Neuronal stem cell (in vitro differentiated cells): ENCODE measurements at regions not wholly inside any gene's neighbourhood (a gene's known extent, or its start where the extent isn't known, plus 50 kb on each side); places are given as distances from the start of the nearest gene placed in this dataset.
"Not testable (repeated sequence)": the region's sequence is repeated elsewhere in the genome, so short reads cannot be mapped to it uniquely, and the experiment has no call there.

Source experiments
- DNase-seq: peaks from one replicate; pipeline ENCODE4 v3.0.0-alpha.2; 2013; ENCODE audit warnings: low spot score
- H2AFZ ChIP-seq: one replicate; pipeline ENCODE4 v1.6.1; 2013; ENCODE audit warnings: mild to moderate bottlenecking, low read length, inconsistent platforms
- H2AK5ac ChIP-seq: 2 replicates; pipeline ENCODE4 v1.6.1; 2013; ENCODE audit warnings: low read depth, mild to moderate bottlenecking, inconsistent platforms, low read length, moderate library complexity, mixed read lengths
- H2BK120ac ChIP-seq: 2 replicates; pipeline ENCODE4 v1.6.1; 2013; ENCODE audit warnings: low read depth, mild to moderate bottlenecking, inconsistent platforms, low read length, moderate library complexity, mixed read lengths
- H2BK12ac ChIP-seq: one replicate; pipeline ENCODE4 v1.6.1; 2013; ENCODE audit warnings: low read length, inconsistent platforms
- H2BK15ac ChIP-seq: 2 replicates; pipeline ENCODE4 v1.6.1; 2013; ENCODE audit warnings: mild to moderate bottlenecking, low read length, inconsistent platforms, mixed read lengths
- H2BK5ac ChIP-seq: one replicate; pipeline ENCODE4 v1.6.1; 2013; ENCODE audit warnings: inconsistent platforms, mild to moderate bottlenecking, low read length, moderate library complexity
- H3K14ac ChIP-seq: one replicate; pipeline ENCODE4 v1.6.1; 2013; ENCODE audit warnings: low read length, inconsistent platforms
- H3K18ac ChIP-seq: 2 replicates; pipeline ENCODE4 v1.6.1; 2013; ENCODE audit warnings: low read length, inconsistent platforms
- H3K23ac ChIP-seq: 2 replicates; pipeline ENCODE4 v1.6.1; 2013; ENCODE audit warnings: low read depth, mild to moderate bottlenecking, mixed read lengths, low read length, inconsistent platforms; ENCODE audit not compliant: poor library complexity
- H3K27ac ChIP-seq: replicated peaks from 3 replicates; pipeline ENCODE4 v1.5.1; 2013; ENCODE audit warnings: low read length, inconsistent platforms
- H3K27me3 ChIP-seq, 3 experiments: 2 replicates each; pipeline ENCODE4 v1.6.1; 2013; ENCODE audit warnings: low read length in 3 of 3, mild to moderate bottlenecking in 2 of 3, inconsistent platforms in 1 of 3, low read depth in 1 of 3, mixed read lengths in 1 of 3, moderate library complexity in 1 of 3; ENCODE audit not compliant: control insufficient read depth in 3 of 3, insufficient read depth in 3 of 3
- H3K36me3 ChIP-seq, 2 donors: replicated peaks in 1 of 2; 2 replicates each; pipeline ENCODE4 v1.6.1; 2013; ENCODE audit warnings: low read length in 2 of 2; ENCODE audit not compliant: control insufficient read depth in 2 of 2, insufficient read depth in 2 of 2
- H3K4ac ChIP-seq: 2 replicates; pipeline ENCODE4 v1.6.1; 2013; ENCODE audit warnings: inconsistent platforms, mild to moderate bottlenecking, low read length, moderate library complexity
- H3K4me1 ChIP-seq, 2 donors: 1 replicate in 1 of 2; 2 replicates in 1 of 2; pipeline ENCODE4 v1.6.1; 2013; ENCODE audit warnings: low read length in 2 of 2, low read depth in 1 of 2; ENCODE audit not compliant: control insufficient read depth in 2 of 2, insufficient read depth in 1 of 2
- H3K4me2 ChIP-seq: one replicate; pipeline ENCODE4 v1.6.1; 2013; ENCODE audit warnings: mild to moderate bottlenecking, low read length, inconsistent platforms; ENCODE audit not compliant: insufficient read depth, poor library complexity, severe bottlenecking
- H3K4me3 ChIP-seq, 2 donors: 2 replicates each; pipeline ENCODE4 v1.5.1; 2013; ENCODE audit warnings: low read length in 2 of 2, mild to moderate bottlenecking in 2 of 2, inconsistent platforms in 1 of 2, moderate library complexity in 1 of 2
- H3K79me1 ChIP-seq: one replicate; pipeline ENCODE4 v1.6.1; 2013; ENCODE audit warnings: low read depth, mild to moderate bottlenecking, inconsistent platforms, low read length, moderate library complexity
- H3K9ac ChIP-seq: one replicate; pipeline ENCODE4 v1.6.1; 2013; ENCODE audit warnings: mild to moderate bottlenecking, low read depth, low read length, inconsistent platforms; ENCODE audit not compliant: poor library complexity
- H3K9me3 ChIP-seq, 2 donors: replicated peaks in 1 of 2; 2 replicates each; pipeline versions ENCODE3 to v1.6.1; 2013; ENCODE audit warnings: low read length in 2 of 2, mild to moderate bottlenecking in 2 of 2, inconsistent platforms in 1 of 2, low read depth in 1 of 2, mixed read lengths in 1 of 2, moderate library complexity in 1 of 2; ENCODE audit not compliant: control insufficient read depth in 2 of 2, insufficient read depth in 1 of 2
- H4K8ac ChIP-seq: one replicate; pipeline ENCODE4 v1.6.1; 2013; ENCODE audit warnings: low read depth, mild to moderate bottlenecking, inconsistent platforms, low read length, moderate library complexity
- H4K91ac ChIP-seq: one replicate; pipeline ENCODE4 v1.6.1; 2013; ENCODE audit warnings: low read length, low read depth, mild to moderate bottlenecking, inconsistent platforms; ENCODE audit not compliant: poor library complexity
- WGBS, 2 donors: extraction: QIAGEN DNeasy Blood & Tissue Kit; methylation state at CpG; one replicate each; pipeline ENCODE4 v1.1.7; 2013; ENCODE audit warnings: missing lambda C conversion rate in 2 of 2, mixed read lengths in 1 of 2; ENCODE audit not compliant: insufficient read length in 2 of 2, insufficient replicate concordance in 1 of 2; ENCODE audit errors: extremely low coverage in 2 of 2; 5-methylcytosine and 5-hydroxymethylcytosine counted together

DNA sequence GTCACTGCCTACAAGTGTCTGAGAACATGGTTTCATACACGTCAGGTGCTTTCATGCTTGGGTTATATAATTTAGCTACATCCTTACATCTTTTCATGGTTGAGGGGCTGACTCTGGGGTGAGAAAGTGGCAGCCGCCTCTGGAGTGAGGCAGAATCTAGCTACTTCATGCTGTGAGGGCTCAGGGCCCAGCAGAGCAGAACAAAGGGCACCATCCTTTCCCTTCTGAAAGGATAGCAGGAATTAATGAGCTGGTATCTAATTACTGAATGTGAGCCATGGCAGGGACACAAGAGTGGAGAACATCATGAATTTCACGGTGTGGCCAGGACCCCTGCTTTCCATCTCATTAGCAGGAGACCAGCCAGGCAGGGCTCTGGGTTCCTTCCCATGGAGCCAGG lies 217.0 kb downstream of the ATP6V0E2 start:
- not testable (repeated sequence) for H2BK15ac ChIP-seq, H2AFZ ChIP-seq, H3K4ac ChIP-seq, H4K8ac ChIP-seq, H3K27ac ChIP-seq, H3K9me3 ChIP-seq, H3K27me3 ChIP-seq, DNase-seq, H2BK5ac ChIP-seq, H3K9ac ChIP-seq, H3K36me3 ChIP-seq, H3K79me1 ChIP-seq, H3K4me3 ChIP-seq, H3K4me1 ChIP-seq, H3K14ac ChIP-seq, H2BK12ac ChIP-seq, H2BK120ac ChIP-seq, H2AK5ac ChIP-seq, H3K23ac ChIP-seq, H4K91ac ChIP-seq, H3K4me2 ChIP-seq, H3K18ac ChIP-seq
- WGBS, 2 donors, result no CpG with 5 or more reads among the region's 3 CpGs

DNA sequence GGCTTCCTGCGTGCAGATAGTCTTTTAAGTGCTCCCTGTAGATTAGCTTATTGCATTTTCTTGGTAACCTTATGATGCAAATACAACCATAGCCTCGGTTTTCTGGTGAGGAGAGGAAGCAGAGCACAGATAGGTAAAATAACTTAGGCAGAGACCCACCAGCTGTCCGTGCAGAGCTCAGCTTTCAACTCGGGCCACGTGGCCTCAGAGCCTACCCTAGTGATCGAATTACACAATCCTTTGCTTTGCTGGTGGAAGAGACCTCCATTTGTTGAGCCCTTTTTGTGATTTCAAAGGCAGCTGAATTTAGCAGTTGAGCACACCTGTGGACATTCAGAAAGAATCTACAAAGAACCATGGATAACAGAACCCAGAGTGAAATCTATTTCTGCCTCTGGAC lies 220.1 kb downstream of the ATP6V0E2 start:
- not testable (repeated sequence) for H3K4ac ChIP-seq, H2BK5ac ChIP-seq, H3K9me3 ChIP-seq, H3K4me2 ChIP-seq, H4K8ac ChIP-seq, H3K4me3 ChIP-seq, H3K4me1 ChIP-seq, H3K27ac ChIP-seq, H3K9ac ChIP-seq, H3K36me3 ChIP-seq, H2BK120ac ChIP-seq, H2AK5ac ChIP-seq, H2AFZ ChIP-seq, H3K14ac ChIP-seq, H3K18ac ChIP-seq, H2BK12ac ChIP-seq, DNase-seq, H3K23ac ChIP-seq, H3K27me3 ChIP-seq, H2BK15ac ChIP-seq, H3K79me1 ChIP-seq, H4K91ac ChIP-seq
- no CpG with 5 or more reads among the region's 6 CpGs for WGBS, 2 donors

DNA sequence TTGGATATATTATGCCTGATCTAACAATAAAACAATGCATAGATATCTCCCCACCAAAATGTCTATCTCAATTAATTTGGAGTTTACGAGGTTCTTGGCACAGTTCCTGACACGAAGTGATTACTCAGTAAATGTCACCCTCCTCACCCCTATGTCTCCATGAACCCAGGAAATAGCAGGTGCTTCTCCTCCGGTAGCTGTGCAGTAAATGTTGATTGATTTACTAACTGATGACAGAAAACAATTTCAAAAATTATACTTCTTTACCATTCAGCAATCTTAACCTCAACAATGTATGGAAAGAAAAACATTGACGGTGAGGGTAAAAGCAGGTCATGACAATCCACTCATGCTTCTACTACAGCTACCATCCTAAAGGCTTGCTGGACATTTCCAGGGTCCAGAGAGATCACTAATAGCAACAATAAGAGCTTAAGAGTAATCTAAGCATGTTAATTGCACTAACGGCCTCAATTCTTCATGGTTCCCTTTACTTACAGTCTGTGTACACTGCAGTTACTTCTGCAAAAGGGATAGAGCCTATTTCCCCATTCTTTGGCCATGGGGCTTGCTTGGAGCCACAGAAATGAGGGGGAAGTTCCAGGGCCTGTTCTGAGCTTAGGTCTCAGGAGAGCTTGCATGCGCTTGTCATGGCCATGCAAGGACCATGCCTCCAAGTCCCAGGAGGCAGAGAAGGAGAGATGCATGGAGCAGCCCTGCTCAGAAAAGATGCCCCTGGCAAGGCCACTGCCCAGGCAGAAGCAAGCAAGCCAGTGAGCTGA lies 222.6 kb downstream of the ATP6V0E2 start:
- DNase-seq, H2AK5ac ChIP-seq, H3K4ac ChIP-seq, H3K14ac ChIP-seq, H3K4me1 ChIP-seq, H2AFZ ChIP-seq, H2BK120ac ChIP-seq, H2BK5ac ChIP-seq, H4K8ac ChIP-seq, H3K27ac ChIP-seq, H3K23ac ChIP-seq, H3K79me1 ChIP-seq, H3K9ac ChIP-seq, H3K36me3 ChIP-seq, H3K18ac ChIP-seq, H3K4me2 ChIP-seq, H2BK15ac ChIP-seq, H3K4me3 ChIP-seq, H3K9me3 ChIP-seq, H4K91ac ChIP-seq, H2BK12ac ChIP-seq, H3K27me3 ChIP-seq: not testable (repeated sequence)
- no CpG with 5 or more reads among the region's 6 CpGs for WGBS, 2 donors

DNA sequence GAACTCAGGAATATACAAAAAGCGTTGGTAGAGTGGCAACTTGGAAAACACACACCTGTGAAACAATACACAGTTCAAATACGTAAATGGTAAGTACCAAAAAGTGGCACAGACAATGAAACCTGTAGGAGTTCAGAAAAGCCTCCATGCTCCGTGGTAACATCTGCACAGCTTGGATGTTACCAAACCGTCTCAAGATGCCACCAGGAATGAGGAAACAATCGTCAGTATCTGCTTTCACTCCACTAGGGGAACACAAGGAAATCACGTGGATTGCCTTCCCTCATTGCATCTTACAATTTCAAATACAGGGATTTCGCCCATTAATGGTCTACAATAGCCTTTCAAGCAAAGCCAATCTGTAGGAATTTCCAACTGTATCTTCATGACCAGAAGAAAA lies 224.6 kb upstream of the LRRC61 start:
- not testable (repeated sequence) for H2AK5ac ChIP-seq, H3K9ac ChIP-seq, H3K18ac ChIP-seq, H3K4me1 ChIP-seq, H3K36me3 ChIP-seq, DNase-seq, H2BK120ac ChIP-seq, H3K4me3 ChIP-seq, H4K91ac ChIP-seq, H3K14ac ChIP-seq, H4K8ac ChIP-seq, H2BK5ac ChIP-seq, H3K4me2 ChIP-seq, H3K79me1 ChIP-seq, H2BK12ac ChIP-seq, H2AFZ ChIP-seq, H3K27me3 ChIP-seq, H3K9me3 ChIP-seq, H3K4ac ChIP-seq, H3K23ac ChIP-seq, H2BK15ac ChIP-seq, H3K27ac ChIP-seq
- WGBS, 2 donors, result no CpG with 5 or more reads among the region's 7 CpGs
